HG03175 (cell line): ENCODE measurements at regions not wholly inside any gene's neighbourhood (a gene's known extent, or its start where the extent isn't known, plus 50 kb on each side); places are given as distances from the start of the nearest gene placed in this dataset.
"Not testable (repeated sequence)": the region's sequence is repeated elsewhere in the genome, so short reads cannot be mapped to it uniquely, and the experiment has no call there.

Experiments used
- ATAC-seq: cut with Tn5 transposase; IDR thresholded peaks from one replicate; pipeline ENCODE4 v1.9.1; 2021; ENCODE audit warnings: mild to moderate bottlenecking, moderate library complexity; ENCODE audit not compliant: unreplicated experiment

GRCh38 chr17:70510288-70510687 is 341.0 kb downstream of the KCNJ2 start:
- ATAC-seq, result no peak

GRCh38 chr17:70517816-70518215 is 348.5 kb downstream of the KCNJ2 start:
- ATAC-seq, result no peak

- no peak for ATAC-seq
Measured at GRCh38 chr17:70519300-70519699, 350.0 kb downstream of the KCNJ2 start.

GRCh38 chr17:70520447-70520846 is 351.1 kb downstream of the KCNJ2 start:
- ATAC-seq, result no peak

GRCh38 chr17:70520956-70521355 is 351.6 kb downstream of the KCNJ2 start:
- no peak for ATAC-seq

GRCh38 chr17:70521821-70522256 is 352.5 kb downstream of the KCNJ2 start:
- no peak for ATAC-seq

- ATAC-seq, result no peak
Measured at GRCh38 chr17:70523426-70523825, 354.1 kb downstream of the KCNJ2 start.

GRCh38 chr17:70525035-70525434 is 355.7 kb downstream of the KCNJ2 start:
- not testable (repeated sequence) for ATAC-seq

- no peak for ATAC-seq
Measured at GRCh38 chr17:70525961-70526360, 356.6 kb downstream of the KCNJ2 start.

- ATAC-seq, result no peak
Measured at GRCh38 chr17:70527364-70527888, 358.1 kb downstream of the KCNJ2 start.

- ATAC-seq, result no peak
Measured at GRCh38 chr17:70533427-70533826, 364.1 kb downstream of the KCNJ2 start.

GRCh38 chr17:70535986-70536385 is 366.7 kb downstream of the KCNJ2 start:
- no peak for ATAC-seq

GRCh38 chr17:70539132-70539924 is 370.0 kb downstream of the KCNJ2 start:
- ATAC-seq, result no peak

- ATAC-seq, result no peak
Measured at GRCh38 chr17:70542876-70543275, 373.5 kb downstream of the KCNJ2 start.

GRCh38 chr17:70544317-70544716 is 375.0 kb downstream of the KCNJ2 start:
- ATAC-seq, result no peak

- no peak for ATAC-seq
Measured at GRCh38 chr17:70552230-70552981, 383.1 kb downstream of the KCNJ2 start.

GRCh38 chr17:70552982-70553334 is 383.6 kb downstream of the KCNJ2 start:
- no peak for ATAC-seq

GRCh38 chr17:70555723-70556122 is 386.4 kb downstream of the KCNJ2 start:
- no peak for ATAC-seq

GRCh38 chr17:70558821-70559220 is 389.5 kb downstream of the KCNJ2 start:
- ATAC-seq, result no peak

GRCh38 chr17:70560471-70560870 is 391.1 kb downstream of the KCNJ2 start:
- no peak for ATAC-seq

- no peak for ATAC-seq
Measured at GRCh38 chr17:70562137-70562536, 392.8 kb downstream of the KCNJ2 start.

- no peak for ATAC-seq
Measured at GRCh38 chr17:70563281-70563820, 394.0 kb downstream of the KCNJ2 start.
